GM12878 (cell line): ENCODE measurements at regions not wholly inside any gene's neighbourhood (a gene's known extent, or its start where the extent isn't known, plus 50 kb on each side); places are given as distances from the start of the nearest gene placed in this dataset.

ENCODE experiments used
- BRCA1 ChIP-seq: IDR thresholded peaks from 2 replicates; pipeline ENCODE4 v1.6.1; 2011; ENCODE audit warnings: low read depth, low read length, improper control_type of control experiment
- CHD2 ChIP-seq: IDR thresholded peaks from 2 replicates; pipeline ENCODE4 v1.6.1; 2011; ENCODE audit warnings: low read depth, low read length, improper control_type of control experiment, borderline replicate concordance
- CREB1 ChIP-seq: IDR thresholded peaks from 2 replicates; pipeline ENCODE4 v1.6.1; 2012; ENCODE audit warnings: low read depth, mild to moderate bottlenecking, inconsistent platforms
- CTCF ChIP-seq, 3 experiments: IDR thresholded peaks in 2 of 3; conservative IDR thresholded peaks in 1 of 3; 2 replicates each; pipeline ENCODE4 v1.5.1; 2011; ENCODE audit warnings: low read depth in 3 of 3, low read length in 3 of 3, mild to moderate bottlenecking in 3 of 3, control low read depth in 2 of 3, moderate library complexity in 2 of 3, inconsistent platforms in 1 of 3, mixed read lengths in 1 of 3; ENCODE audit not compliant: control insufficient read depth in 2 of 3, insufficient read depth in 1 of 3; ENCODE audit errors: extremely low read depth in 1 of 3
- EGR1 ChIP-seq, 2 experiments: IDR thresholded peaks; 1 replicate in 1 of 2; 2 replicates in 1 of 2; pipeline ENCODE4 v1.6.1; 2011 to 2012; ENCODE audit warnings: low read depth in 2 of 2, low read length in 2 of 2, borderline replicate concordance in 1 of 2, mild to moderate bottlenecking in 1 of 2, moderate library complexity in 1 of 2
- EZH2 ChIP-seq: IDR thresholded peaks from 2 replicates; pipeline ENCODE4 v1.6.1; 2012; ENCODE audit warnings: low read depth, mild to moderate bottlenecking, control low read depth, inconsistent platforms, low read length, borderline replicate concordance; ENCODE audit not compliant: control insufficient read depth
- POLR2A ChIP-seq: IDR thresholded peaks from 2 replicates; pipeline ENCODE4 v1.6.1; 2011; ENCODE audit warnings: low read depth, mild to moderate bottlenecking, low read length
- SREBF2 ChIP-seq: IDR thresholded peaks from 2 replicates; pipeline ENCODE4 v1.6.1; 2012; ENCODE audit warnings: mild to moderate bottlenecking, low read length
- TCF7 ChIP-seq: IDR thresholded peaks from 2 replicates; pipeline ENCODE4 v1.6.1; 2014; ENCODE audit warnings: antibody characterized with exemption, borderline replicate concordance
- TF ChIP-seq, protein P1 (sequence below): IDR thresholded peaks from 2 replicates; pipeline ENCODE4 v1.6.1; 2012; ENCODE audit warnings: mild to moderate bottlenecking, low read depth, low read length
- TF ChIP-seq, protein P2 (sequence below): fragments of 450-650 bp; IDR thresholded peaks from 2 replicates; pipeline ENCODE4 v1.6.1; 2017; ENCODE audit warnings: mild to moderate bottlenecking

- TF ChIP-seq CTCF (IDR thresholded peaks at IDR 0.05 in 2 of 3, conservative IDR thresholded peaks at IDR 0.05 in 1 of 3; ENCODE audit: control insufficient read depth in 2 of 3, extremely low read depth in 1 of 3, insufficient read depth in 1 of 3, low read depth in 3 of 3, low read length in 3 of 3), result no peak
- TF ChIP-seq, protein P1, sequence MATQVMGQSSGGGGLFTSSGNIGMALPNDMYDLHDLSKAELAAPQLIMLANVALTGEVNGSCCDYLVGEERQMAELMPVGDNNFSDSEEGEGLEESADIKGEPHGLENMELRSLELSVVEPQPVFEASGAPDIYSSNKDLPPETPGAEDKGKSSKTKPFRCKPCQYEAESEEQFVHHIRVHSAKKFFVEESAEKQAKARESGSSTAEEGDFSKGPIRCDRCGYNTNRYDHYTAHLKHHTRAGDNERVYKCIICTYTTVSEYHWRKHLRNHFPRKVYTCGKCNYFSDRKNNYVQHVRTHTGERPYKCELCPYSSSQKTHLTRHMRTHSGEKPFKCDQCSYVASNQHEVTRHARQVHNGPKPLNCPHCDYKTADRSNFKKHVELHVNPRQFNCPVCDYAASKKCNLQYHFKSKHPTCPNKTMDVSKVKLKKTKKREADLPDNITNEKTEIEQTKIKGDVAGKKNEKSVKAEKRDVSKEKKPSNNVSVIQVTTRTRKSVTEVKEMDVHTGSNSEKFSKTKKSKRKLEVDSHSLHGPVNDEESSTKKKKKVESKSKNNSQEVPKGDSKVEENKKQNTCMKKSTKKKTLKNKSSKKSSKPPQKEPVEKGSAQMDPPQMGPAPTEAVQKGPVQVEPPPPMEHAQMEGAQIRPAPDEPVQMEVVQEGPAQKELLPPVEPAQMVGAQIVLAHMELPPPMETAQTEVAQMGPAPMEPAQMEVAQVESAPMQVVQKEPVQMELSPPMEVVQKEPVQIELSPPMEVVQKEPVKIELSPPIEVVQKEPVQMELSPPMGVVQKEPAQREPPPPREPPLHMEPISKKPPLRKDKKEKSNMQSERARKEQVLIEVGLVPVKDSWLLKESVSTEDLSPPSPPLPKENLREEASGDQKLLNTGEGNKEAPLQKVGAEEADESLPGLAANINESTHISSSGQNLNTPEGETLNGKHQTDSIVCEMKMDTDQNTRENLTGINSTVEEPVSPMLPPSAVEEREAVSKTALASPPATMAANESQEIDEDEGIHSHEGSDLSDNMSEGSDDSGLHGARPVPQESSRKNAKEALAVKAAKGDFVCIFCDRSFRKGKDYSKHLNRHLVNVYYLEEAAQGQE, result no peak
- TF ChIP-seq SREBF2, result no peak
- no peak for TF ChIP-seq CHD2
- no peak for TF ChIP-seq CREB1
- TF ChIP-seq EGR1 (IDR thresholded peaks at IDR 0.05; ENCODE audit: borderline replicate concordance in 1 of 2, low read depth in 2 of 2, low read length in 2 of 2), result no peak
- TF ChIP-seq, protein P2, sequence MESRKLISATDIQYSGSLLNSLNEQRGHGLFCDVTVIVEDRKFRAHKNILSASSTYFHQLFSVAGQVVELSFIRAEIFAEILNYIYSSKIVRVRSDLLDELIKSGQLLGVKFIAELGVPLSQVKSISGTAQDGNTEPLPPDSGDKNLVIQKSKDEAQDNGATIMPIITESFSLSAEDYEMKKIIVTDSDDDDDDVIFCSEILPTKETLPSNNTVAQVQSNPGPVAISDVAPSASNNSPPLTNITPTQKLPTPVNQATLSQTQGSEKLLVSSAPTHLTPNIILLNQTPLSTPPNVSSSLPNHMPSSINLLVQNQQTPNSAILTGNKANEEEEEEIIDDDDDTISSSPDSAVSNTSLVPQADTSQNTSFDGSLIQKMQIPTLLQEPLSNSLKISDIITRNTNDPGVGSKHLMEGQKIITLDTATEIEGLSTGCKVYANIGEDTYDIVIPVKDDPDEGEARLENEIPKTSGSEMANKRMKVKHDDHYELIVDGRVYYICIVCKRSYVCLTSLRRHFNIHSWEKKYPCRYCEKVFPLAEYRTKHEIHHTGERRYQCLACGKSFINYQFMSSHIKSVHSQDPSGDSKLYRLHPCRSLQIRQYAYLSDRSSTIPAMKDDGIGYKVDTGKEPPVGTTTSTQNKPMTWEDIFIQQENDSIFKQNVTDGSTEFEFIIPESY, result no peak
- TF ChIP-seq BRCA1, result no peak
- TF ChIP-seq TCF7, result no peak
- TF ChIP-seq POLR2A, result no peak
- no peak for TF ChIP-seq EZH2
Observed at GRCh38 chr6:62393608-62394007, 107.6 kb upstream of the KHDRBS2 start.
